GM13977 (cell line): ENCODE measurements at regions not wholly inside any gene's neighbourhood (a gene's known extent, or its start where the extent isn't known, plus 50 kb on each side); places are given as distances from the start of the nearest gene placed in this dataset.

ENCODE experiments used
- DNase-seq: peaks from one replicate; pipeline ENCODE4 v3.0.0; 2012; ENCODE audit warnings: low spot score
- CTCF ChIP-seq: IDR thresholded peaks from 2 replicates; pipeline ENCODE4 v1.5.1; 2012; ENCODE audit warnings: mild to moderate bottlenecking, control low read depth; ENCODE audit not compliant: insufficient read depth; ENCODE audit errors: extremely low read depth, missing control alignments
- in situ Hi-C: fragments of 300-500 bp; cut with MboI; formaldehyde crosslinking; loops from one replicate; pipeline ENCODE4 v1.12.0; 2022; ENCODE audit warnings: low sequenced_read_pairs, low pct_unique_long_range_greater_than_20kb, mixed read lengths, inconsistent platforms; ENCODE audit not compliant: unreplicated experiment

- in situ Hi-C loops, result no loop called here
- TF ChIP-seq CTCF, result no peak
- no peak for DNase-seq
Observed at GRCh38 chr2:239767021-239767905, 257.9 kb downstream of the NDUFA10 start.

- in situ Hi-C loops, result no loop called here
- DNase-seq, result no peak
- TF ChIP-seq CTCF, result no peak
Observed at GRCh38 chr2:239765911-239766310, 259.2 kb downstream of the NDUFA10 start.

- no peak for DNase-seq
- TF ChIP-seq CTCF, result no peak
- in situ Hi-C loops, result no loop called here
Observed at GRCh38 chr2:239765076-239765845, 259.9 kb downstream of the NDUFA10 start.

GRCh38 chr2:239763433-239764097 is 261.6 kb downstream of the NDUFA10 start:
- no peak for TF ChIP-seq CTCF
- in situ Hi-C loops, result no loop called here
- DNase-seq, result no peak

- TF ChIP-seq CTCF, result no peak
- in situ Hi-C loops, result no loop called here
- DNase-seq, result no peak
Observed at GRCh38 chr2:239762655-239763269, 262.4 kb downstream of the NDUFA10 start.

GRCh38 chr2:239762106-239762505 is 263.0 kb downstream of the NDUFA10 start:
- DNase-seq, result no peak
- in situ Hi-C loops, result no loop called here
- no peak for TF ChIP-seq CTCF
